Activated T-helper 1 cell treated with anti-CD3 and anti-CD28 coated beads, Interleukin-12 subunit alpha, Interleukin-12 subunit beta, Interleukin-2, Interleukin-4 antibody, amounts not matched to agents 30 ng/mL and 10 ng/mL and 1 ng/mL, durations not matched to agents 14 hours and 24 hours and 36 hours (primary cell): ENCODE measurements at regions not wholly inside any gene's neighbourhood (a gene's known extent, or its start where the extent isn't known, plus 50 kb on each side); places are given as distances from the start of the nearest gene placed in this dataset.
"Not testable (repeated sequence)": the region's sequence is repeated elsewhere in the genome, so short reads cannot be mapped to it uniquely, and the experiment has no call there.

ENCODE experiments used
- DNase-seq: peaks from one replicate; pipeline ENCODE4 v3.0.0; 2021; ENCODE audit warnings: low spot score
- H3K27ac Mint-ChIP-seq: one replicate; pipeline ENCODE4 v1.8.0; 2021; ENCODE audit warnings: mild to moderate bottlenecking, mixed read lengths
- H3K27me3 Mint-ChIP-seq: one replicate; pipeline ENCODE4 v1.8.0; 2022; ENCODE audit warnings: mild to moderate bottlenecking, moderate library complexity, mixed read lengths; ENCODE audit not compliant: insufficient read depth
- H3K36me3 Mint-ChIP-seq: one replicate; pipeline ENCODE4 v1.8.0; 2021; ENCODE audit warnings: low read depth, mixed read lengths
- H3K4me1 Mint-ChIP-seq: one replicate; pipeline ENCODE4 v1.8.0; 2021; ENCODE audit warnings: low read depth, mixed read lengths
- H3K4me3 Mint-ChIP-seq: one replicate; pipeline ENCODE4 v1.8.0; 2021; ENCODE audit warnings: mild to moderate bottlenecking, moderate library complexity, mixed read lengths
- H3K9me3 Mint-ChIP-seq: one replicate; pipeline ENCODE4 v1.8.0; 2021; ENCODE audit warnings: mixed read lengths
- intact Hi-C: fragments of 100-400 bp; cut with micrococcal nuclease; formaldehyde crosslinking; loops from one replicate; pipeline ENCODE4 v1.15.1; 2024

- H3K36me3 Mint-ChIP-seq, H3K27me3 Mint-ChIP-seq, intact Hi-C loops, H3K4me3 Mint-ChIP-seq, H3K9me3 Mint-ChIP-seq, H3K27ac Mint-ChIP-seq, H3K4me1 Mint-ChIP-seq, DNase-seq: not testable (repeated sequence)
Measured at GRCh38 chr14:106366971-106367370, 840.6 kb downstream of the TMEM121 start.

GRCh38 chr14:106369456-106369855 is 843.1 kb downstream of the TMEM121 start:
- intact Hi-C loops, DNase-seq: not testable (repeated sequence)

GRCh38 chr14:106372870-106373652 is 846.7 kb downstream of the TMEM121 start:
- H3K4me1 Mint-ChIP-seq = peaks cover 29% of the 10 kb centered on the region
- H3K36me3 Mint-ChIP-seq = no peaks in the 10 kb centered on the region
- H3K4me3 Mint-ChIP-seq = peak overlapping the region; percentile 19
- peak; percentile 73 for DNase-seq
- H3K9me3 Mint-ChIP-seq = no peaks in the 10 kb centered on the region
- H3K27ac Mint-ChIP-seq = no peak overlapping the region
- intact Hi-C loops = loop anchor here (2.0 kb wide), 1 partner anchor 22 kb away; no protein-coding TSS in a partner anchor
- peaks cover 2% of the 10 kb centered on the region for H3K27me3 Mint-ChIP-seq

More at GRCh38 chr14:106369456-106369855, 843.1 kb downstream of the TMEM121 start:
- H3K9me3 Mint-ChIP-seq, H3K4me3 Mint-ChIP-seq, H3K27me3 Mint-ChIP-seq, H3K36me3 Mint-ChIP-seq, H3K27ac Mint-ChIP-seq: not testable (repeated sequence)
- H3K4me1 Mint-ChIP-seq = peaks cover 22% of the 10 kb centered on the region

GRCh38 chr14:106373653-106374110 is 847.3 kb downstream of the TMEM121 start:
- not testable (repeated sequence) for H3K9me3 Mint-ChIP-seq, H3K36me3 Mint-ChIP-seq, H3K27me3 Mint-ChIP-seq, DNase-seq
- intact Hi-C loops = loop anchor here (2.0 kb wide), 1 partner anchor 21 kb away; no protein-coding TSS in a partner anchor
- H3K4me1 Mint-ChIP-seq = peaks cover 29% of the 10 kb centered on the region
- peak overlapping the region; percentile 40 for H3K27ac Mint-ChIP-seq
- H3K4me3 Mint-ChIP-seq = peak overlapping the region; percentile 31

- DNase-seq = no peak
- Mint-ChIP-seq H3K9me3 (no peaks in the 10 kb centered on the region), H3K27me3 (peaks cover 2% of the 10 kb centered on the region), H3K4me1 (peaks cover 41% of the 10 kb centered on the region), H3K4me3 (no peak overlapping the region), H3K27ac (no peak overlapping the region), H3K36me3 (no peaks in the 10 kb centered on the region)
- intact Hi-C loops = no loop called here
Measured at GRCh38 chr14:106377432-106377831, 851.0 kb downstream of the TMEM121 start.

- H3K27me3 Mint-ChIP-seq = no peaks in the 10 kb centered on the region
- no peaks in the 10 kb centered on the region for H3K9me3 Mint-ChIP-seq
- H3K4me1 Mint-ChIP-seq = peaks cover 36% of the 10 kb centered on the region
- H3K36me3 Mint-ChIP-seq = no peaks in the 10 kb centered on the region
- no peak overlapping the region for H3K4me3 Mint-ChIP-seq
- DNase-seq = no peak
- no peak overlapping the region for H3K27ac Mint-ChIP-seq
- intact Hi-C loops = no loop called here
Measured at GRCh38 chr14:106378191-106378590, 851.8 kb downstream of the TMEM121 start.

GRCh38 chr14:106380740-106381139 is 854.4 kb downstream of the TMEM121 start:
- H3K9me3 Mint-ChIP-seq = no peaks in the 10 kb centered on the region
- no peaks in the 10 kb centered on the region for H3K36me3 Mint-ChIP-seq
- intact Hi-C loops = no loop called here
- H3K27me3 Mint-ChIP-seq = no peaks in the 10 kb centered on the region
- peaks cover 12% of the 10 kb centered on the region for H3K4me1 Mint-ChIP-seq
- DNase-seq = no peak
- H3K27ac Mint-ChIP-seq = no peak overlapping the region
- no peak overlapping the region for H3K4me3 Mint-ChIP-seq

GRCh38 chr14:106389186-106389585 is 862.8 kb downstream of the TMEM121 start:
- H3K9me3 Mint-ChIP-seq, intact Hi-C loops, H3K36me3 Mint-ChIP-seq, H3K4me3 Mint-ChIP-seq, H3K27ac Mint-ChIP-seq, DNase-seq, H3K27me3 Mint-ChIP-seq: not testable (repeated sequence)
- H3K4me1 Mint-ChIP-seq = peaks cover 37% of the 10 kb centered on the region

GRCh38 chr14:106390401-106390800 is 864.0 kb downstream of the TMEM121 start:
- peaks cover 47% of the 10 kb centered on the region for H3K4me1 Mint-ChIP-seq

GRCh38 chr14:106390947-106391346 is 864.6 kb downstream of the TMEM121 start:
- H3K4me1 Mint-ChIP-seq = peaks cover 53% of the 10 kb centered on the region
- no peak overlapping the region for H3K4me3 Mint-ChIP-seq
- DNase-seq = no peak
- H3K27ac Mint-ChIP-seq = no peak overlapping the region
- H3K27me3 Mint-ChIP-seq = no peaks in the 10 kb centered on the region
- H3K36me3 Mint-ChIP-seq = peaks cover 1% of the 10 kb centered on the region
- no peaks in the 10 kb centered on the region for H3K9me3 Mint-ChIP-seq
- intact Hi-C loops = no loop called here

More at GRCh38 chr14:106390401-106390800, 864.0 kb downstream of the TMEM121 start:
- Mint-ChIP-seq H3K27me3 (no peaks in the 10 kb centered on the region), H3K9me3 (no peaks in the 10 kb centered on the region), H3K27ac (no peak overlapping the region), H3K4me3 (no peak overlapping the region), H3K36me3 (no peaks in the 10 kb centered on the region)
- DNase-seq = no peak
- intact Hi-C loops = no loop called here

GRCh38 chr14:106393742-106394141 is 867.4 kb downstream of the TMEM121 start:
- Mint-ChIP-seq H3K4me1 (peaks cover 72% of the 10 kb centered on the region), H3K27ac (no peak overlapping the region), H3K36me3 (peaks cover 1% of the 10 kb centered on the region), H3K9me3 (no peaks in the 10 kb centered on the region), H3K27me3 (no peaks in the 10 kb centered on the region), H3K4me3 (no peak overlapping the region)
- intact Hi-C loops = loop anchor here (2.0 kb wide), 2 partner anchors 21 to 25 kb away; no protein-coding TSS in a partner anchor
- no peak for DNase-seq

GRCh38 chr14:106395456-106396050 is 869.2 kb downstream of the TMEM121 start:
- Mint-ChIP-seq H3K27me3 (no peaks in the 10 kb centered on the region), H3K4me3 (peak overlapping the region; percentile 70), H3K9me3 (no peaks in the 10 kb centered on the region), H3K4me1 (peaks cover 58% of the 10 kb centered on the region), H3K27ac (peak overlapping the region; percentile 94), H3K36me3 (peaks cover 1% of the 10 kb centered on the region)
- intact Hi-C loops = loop anchor here (2.0 to 5.0 kb wide), 3 partner anchors 23 to 218 kb away; no protein-coding TSS in a partner anchor
- DNase-seq = no peak

GRCh38 chr14:106396999-106397398 is 870.6 kb downstream of the TMEM121 start:
- intact Hi-C loops = loop anchor here (5.0 kb wide), 1 partner anchor 220 kb away; no protein-coding TSS in a partner anchor
- H3K4me3 Mint-ChIP-seq = peak overlapping the region; percentile 20
- no peak for DNase-seq
- H3K27ac Mint-ChIP-seq = peak overlapping the region; percentile 32
- peaks cover 47% of the 10 kb centered on the region for H3K4me1 Mint-ChIP-seq
- H3K36me3 Mint-ChIP-seq = peaks cover 1% of the 10 kb centered on the region
- no peaks in the 10 kb centered on the region for H3K9me3 Mint-ChIP-seq
- H3K27me3 Mint-ChIP-seq = no peaks in the 10 kb centered on the region
